Vagina (tissue), 2 donors: ENCODE measurements at regions not wholly inside any gene's neighbourhood (a gene's known extent, or its start where the extent isn't known, plus 50 kb on each side); places are given as distances from the start of the nearest gene placed in this dataset.

ENCODE experiments used
- DNase-seq, 2 donors: peaks; one replicate each; pipeline ENCODE4 v3.0.0-alpha.2; 2017; ENCODE audit errors: extremely low spot score in 2 of 2
- H3K27ac ChIP-seq: fragments of 200-600 bp; sonication (generic); one replicate; pipeline ENCODE4 v1.5.1; 2019
- H3K27me3 ChIP-seq: fragments of 200-600 bp; sonication (generic); one replicate; pipeline ENCODE4 v1.5.1; 2019
- H3K36me3 ChIP-seq, 2 donors: fragments of 200-600 bp; sonication (generic); one replicate each; pipeline ENCODE4 v1.5.1; 2017 to 2019
- H3K4me1 ChIP-seq: fragments of 200-600 bp; sonication (generic); one replicate; pipeline ENCODE4 v1.5.1; 2019
- H3K4me3 ChIP-seq, 2 donors: fragments of 200-600 bp; sonication (generic); 1 replicate in 1 of 2; 2 replicates in 1 of 2; pipeline ENCODE4 v1.5.1; 2016 to 2019
- H3K9me3 ChIP-seq: fragments of 200-600 bp; sonication (generic); one replicate; pipeline ENCODE4 v1.5.1; 2019
- CTCF ChIP-seq, 3 experiments: fragments of 450-650 bp in 2 of 3; fragments of 200-600 bp in 1 of 3; sonication (generic) in 1 of 3; IDR thresholded peaks; one replicate each; pipeline ENCODE4 v1.5.1; 2017 to 2019; ENCODE audit warnings: antibody characterized with exemption in 3 of 3, mild to moderate bottlenecking in 2 of 3, moderate library complexity in 2 of 3
- POLR2A ChIP-seq, 2 donors: fragments of 450-650 bp; IDR thresholded peaks; one replicate each; pipeline ENCODE4 v1.6.1; 2017; ENCODE audit warnings: antibody characterized with exemption in 2 of 2, mild to moderate bottlenecking in 2 of 2, moderate library complexity in 2 of 2
- POLR2AphosphoS5 ChIP-seq, 2 donors: sonication (generic); formaldehyde crosslinking; IDR thresholded peaks; one replicate each; pipeline ENCODE4 v1.9.0; 2017; ENCODE audit warnings: antibody characterized with exemption in 2 of 2, mild to moderate bottlenecking in 2 of 2, low read depth in 1 of 2; ENCODE audit not compliant: insufficient read depth in 1 of 2
- intact Hi-C: fragments of 100-400 bp; cut with DNase I; formaldehyde crosslinking; loops from one replicate; pipeline ENCODE4 v1.15.1; 2023

GRCh38 chr17:69820876-69821473 is 254.1 kb upstream of the KCNJ16 start:
- Histone ChIP-seq H3K27ac (no peak overlapping the region), H3K27me3 (no peaks in the 10 kb centered on the region), H3K4me1 (no peaks in the 10 kb centered on the region), H3K4me3 (no peak overlapping the region), H3K36me3 (no peaks in the 10 kb centered on the region), H3K9me3 (no peaks in the 10 kb centered on the region)
- no peak for DNase-seq
- intact Hi-C loops, result no loop called here
- no peak for TF ChIP-seq POLR2AphosphoS5 (IDR thresholded peaks at IDR 0.05; ENCODE audit: insufficient read depth in 1 of 2, low read depth in 1 of 2)
- no peak for TF ChIP-seq CTCF (IDR thresholded peaks at IDR 0.05)
- no peak for TF ChIP-seq POLR2A (IDR thresholded peaks at IDR 0.05)

- no peaks in the 10 kb centered on the region for H3K36me3 ChIP-seq
- no peak for DNase-seq
- no peak overlapping the region for H3K4me3 ChIP-seq
- intact Hi-C loops, result no loop called here
- H3K4me1 ChIP-seq, result no peaks in the 10 kb centered on the region
- no peaks in the 10 kb centered on the region for H3K27me3 ChIP-seq
- no peak overlapping the region for H3K27ac ChIP-seq
- no peaks in the 10 kb centered on the region for H3K9me3 ChIP-seq
- TF ChIP-seq POLR2A (IDR thresholded peaks at IDR 0.05), result no peak
These were observed 252.6 kb upstream of the KCNJ16 start for GRCh38 chr17:69822314-69822875.

- Histone ChIP-seq H3K4me1 (no peaks in the 10 kb centered on the region), H3K4me3 (no peak overlapping the region), H3K36me3 (no peaks in the 10 kb centered on the region), H3K27ac (no peak overlapping the region), H3K27me3 (no peaks in the 10 kb centered on the region), H3K9me3 (no peaks in the 10 kb centered on the region)
- no peak for DNase-seq
- intact Hi-C loops, result no loop called here
- TF ChIP-seq POLR2AphosphoS5 (IDR thresholded peaks at IDR 0.05; ENCODE audit: insufficient read depth in 1 of 2, low read depth in 1 of 2) (no peak), CTCF (IDR thresholded peaks at IDR 0.05) (no peak), POLR2A (IDR thresholded peaks at IDR 0.05) (no peak)
These were observed 246.9 kb upstream of the KCNJ16 start for GRCh38 chr17:69828087-69828486.

- TF ChIP-seq POLR2AphosphoS5 (IDR thresholded peaks at IDR 0.05; ENCODE audit: insufficient read depth in 1 of 2, low read depth in 1 of 2) (no peak), POLR2A (IDR thresholded peaks at IDR 0.05) (no peak), CTCF (IDR thresholded peaks at IDR 0.05) (no peak)
- DNase-seq, result no peak
- H3K27me3 ChIP-seq, result no peaks in the 10 kb centered on the region
- H3K4me3 ChIP-seq, result no peak overlapping the region
- H3K36me3 ChIP-seq, result no peaks in the 10 kb centered on the region
- H3K4me1 ChIP-seq, result no peaks in the 10 kb centered on the region
- H3K27ac ChIP-seq, result no peak overlapping the region
- intact Hi-C loops, result no loop called here
- no peaks in the 10 kb centered on the region for H3K9me3 ChIP-seq
These were observed 240.5 kb upstream of the KCNJ16 start for GRCh38 chr17:69834494-69834893.

- no peak overlapping the region for H3K4me3 ChIP-seq
- H3K36me3 ChIP-seq, result no peaks in the 10 kb centered on the region
- H3K4me1 ChIP-seq, result no peaks in the 10 kb centered on the region
- no peaks in the 10 kb centered on the region for H3K27me3 ChIP-seq
- no peak for TF ChIP-seq POLR2AphosphoS5 (IDR thresholded peaks at IDR 0.05; ENCODE audit: insufficient read depth in 1 of 2, low read depth in 1 of 2)
- TF ChIP-seq CTCF (IDR thresholded peaks at IDR 0.05), result no peak
- no peak for TF ChIP-seq POLR2A (IDR thresholded peaks at IDR 0.05)
- H3K9me3 ChIP-seq, result no peaks in the 10 kb centered on the region
- no peak for DNase-seq
- intact Hi-C loops, result no loop called here
- no peak overlapping the region for H3K27ac ChIP-seq
These were observed 223.3 kb upstream of the KCNJ16 start for GRCh38 chr17:69851736-69852135.
